GM12878 (cell line): ENCODE measurements at regions not wholly inside any gene's neighbourhood (a gene's known extent, or its start where the extent isn't known, plus 50 kb on each side); places are given as distances from the start of the nearest gene placed in this dataset.

Experiments
- BRCA1 ChIP-seq: IDR thresholded peaks from 2 replicates; pipeline ENCODE4 v1.6.1; 2011; ENCODE audit warnings: low read depth, low read length, improper control_type of control experiment
- CEBPB ChIP-seq, 2 experiments: fragments of 150-350 bp in 1 of 2; IDR thresholded peaks; 2 replicates each; pipeline ENCODE4 v1.6.1; 2012 to 2014; ENCODE audit warnings: low read depth in 2 of 2, low read length in 2 of 2, borderline replicate concordance in 1 of 2, inconsistent platforms in 1 of 2
- GABPA ChIP-seq: IDR thresholded peaks from 2 replicates; pipeline ENCODE4 v1.6.1; 2014; ENCODE audit warnings: antibody characterized with exemption, low read depth, mild to moderate bottlenecking, inconsistent platforms
- KDM1A ChIP-seq: fragments of 200-600 bp; sonication (generic); IDR thresholded peaks from 2 replicates; pipeline ENCODE4 v1.6.1; 2016; ENCODE audit warnings: borderline replicate concordance
- MYB ChIP-seq: fragments of 150-350 bp; IDR thresholded peaks from 2 replicates; pipeline ENCODE4 v1.6.1; 2014; ENCODE audit warnings: mild to moderate bottlenecking, low read depth, low read length, borderline replicate concordance
- NR2C2 ChIP-seq: IDR thresholded peaks from 2 replicates; pipeline ENCODE4 v1.6.1; 2011; ENCODE audit warnings: borderline replicate concordance, low read depth; ENCODE audit not compliant: control insufficient read depth, insufficient read length
- POLR2A ChIP-seq: IDR thresholded peaks from 2 replicates; pipeline ENCODE4 v1.6.1; 2011; ENCODE audit warnings: low read depth, mild to moderate bottlenecking, low read length
- ZNF384 ChIP-seq: IDR thresholded peaks from 2 replicates; pipeline ENCODE4 v1.6.1; 2012; ENCODE audit warnings: low read depth, mild to moderate bottlenecking, low read length, improper control_type of control experiment, borderline replicate concordance
- TF ChIP-seq, protein P1 (sequence below): IDR thresholded peaks from 2 replicates; pipeline ENCODE4 v1.6.1; 2012; ENCODE audit warnings: mild to moderate bottlenecking, low read depth, low read length
- TF ChIP-seq, protein P2 (sequence below): fragments of 150-350 bp; IDR thresholded peaks from 2 replicates; pipeline ENCODE4 v1.6.1; 2016; ENCODE audit warnings: low read depth, low read length

DNA sequence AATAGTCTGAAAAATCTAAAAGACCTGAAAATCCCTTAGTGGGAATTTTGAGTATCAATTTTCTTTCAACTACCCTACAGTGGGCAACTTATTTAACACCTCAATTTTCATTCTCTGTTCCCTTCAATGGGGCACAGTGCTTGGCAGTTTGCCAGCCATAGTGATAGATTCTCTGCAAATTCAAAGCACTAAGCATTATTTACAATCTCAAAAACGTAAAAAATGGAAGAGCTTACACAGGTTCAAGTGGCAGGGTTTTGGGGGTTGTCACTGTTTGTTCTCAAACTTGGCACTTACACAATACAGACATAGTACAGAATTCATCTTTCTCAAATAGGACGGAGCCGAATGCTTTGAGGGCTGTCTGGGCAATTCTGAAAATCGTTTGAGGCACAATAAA, 515.0 kb downstream of the EFNA5 start:
- TF ChIP-seq KDM1A = no peak
- TF ChIP-seq, protein P1, sequence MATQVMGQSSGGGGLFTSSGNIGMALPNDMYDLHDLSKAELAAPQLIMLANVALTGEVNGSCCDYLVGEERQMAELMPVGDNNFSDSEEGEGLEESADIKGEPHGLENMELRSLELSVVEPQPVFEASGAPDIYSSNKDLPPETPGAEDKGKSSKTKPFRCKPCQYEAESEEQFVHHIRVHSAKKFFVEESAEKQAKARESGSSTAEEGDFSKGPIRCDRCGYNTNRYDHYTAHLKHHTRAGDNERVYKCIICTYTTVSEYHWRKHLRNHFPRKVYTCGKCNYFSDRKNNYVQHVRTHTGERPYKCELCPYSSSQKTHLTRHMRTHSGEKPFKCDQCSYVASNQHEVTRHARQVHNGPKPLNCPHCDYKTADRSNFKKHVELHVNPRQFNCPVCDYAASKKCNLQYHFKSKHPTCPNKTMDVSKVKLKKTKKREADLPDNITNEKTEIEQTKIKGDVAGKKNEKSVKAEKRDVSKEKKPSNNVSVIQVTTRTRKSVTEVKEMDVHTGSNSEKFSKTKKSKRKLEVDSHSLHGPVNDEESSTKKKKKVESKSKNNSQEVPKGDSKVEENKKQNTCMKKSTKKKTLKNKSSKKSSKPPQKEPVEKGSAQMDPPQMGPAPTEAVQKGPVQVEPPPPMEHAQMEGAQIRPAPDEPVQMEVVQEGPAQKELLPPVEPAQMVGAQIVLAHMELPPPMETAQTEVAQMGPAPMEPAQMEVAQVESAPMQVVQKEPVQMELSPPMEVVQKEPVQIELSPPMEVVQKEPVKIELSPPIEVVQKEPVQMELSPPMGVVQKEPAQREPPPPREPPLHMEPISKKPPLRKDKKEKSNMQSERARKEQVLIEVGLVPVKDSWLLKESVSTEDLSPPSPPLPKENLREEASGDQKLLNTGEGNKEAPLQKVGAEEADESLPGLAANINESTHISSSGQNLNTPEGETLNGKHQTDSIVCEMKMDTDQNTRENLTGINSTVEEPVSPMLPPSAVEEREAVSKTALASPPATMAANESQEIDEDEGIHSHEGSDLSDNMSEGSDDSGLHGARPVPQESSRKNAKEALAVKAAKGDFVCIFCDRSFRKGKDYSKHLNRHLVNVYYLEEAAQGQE = no peak
- TF ChIP-seq, protein P2, sequence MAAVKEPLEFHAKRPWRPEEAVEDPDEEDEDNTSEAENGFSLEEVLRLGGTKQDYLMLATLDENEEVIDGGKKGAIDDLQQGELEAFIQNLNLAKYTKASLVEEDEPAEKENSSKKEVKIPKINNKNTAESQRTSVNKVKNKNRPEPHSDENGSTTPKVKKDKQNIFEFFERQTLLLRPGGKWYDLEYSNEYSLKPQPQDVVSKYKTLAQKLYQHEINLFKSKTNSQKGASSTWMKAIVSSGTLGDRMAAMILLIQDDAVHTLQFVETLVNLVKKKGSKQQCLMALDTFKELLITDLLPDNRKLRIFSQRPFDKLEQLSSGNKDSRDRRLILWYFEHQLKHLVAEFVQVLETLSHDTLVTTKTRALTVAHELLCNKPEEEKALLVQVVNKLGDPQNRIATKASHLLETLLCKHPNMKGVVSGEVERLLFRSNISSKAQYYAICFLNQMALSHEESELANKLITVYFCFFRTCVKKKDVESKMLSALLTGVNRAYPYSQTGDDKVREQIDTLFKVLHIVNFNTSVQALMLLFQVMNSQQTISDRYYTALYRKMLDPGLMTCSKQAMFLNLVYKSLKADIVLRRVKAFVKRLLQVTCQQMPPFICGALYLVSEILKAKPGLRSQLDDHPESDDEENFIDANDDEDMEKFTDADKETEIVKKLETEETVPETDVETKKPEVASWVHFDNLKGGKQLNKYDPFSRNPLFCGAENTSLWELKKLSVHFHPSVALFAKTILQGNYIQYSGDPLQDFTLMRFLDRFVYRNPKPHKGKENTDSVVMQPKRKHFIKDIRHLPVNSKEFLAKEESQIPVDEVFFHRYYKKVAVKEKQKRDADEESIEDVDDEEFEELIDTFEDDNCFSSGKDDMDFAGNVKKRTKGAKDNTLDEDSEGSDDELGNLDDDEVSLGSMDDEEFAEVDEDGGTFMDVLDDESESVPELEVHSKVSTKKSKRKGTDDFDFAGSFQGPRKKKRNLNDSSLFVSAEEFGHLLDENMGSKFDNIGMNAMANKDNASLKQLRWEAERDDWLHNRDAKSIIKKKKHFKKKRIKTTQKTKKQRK = no peak
- TF ChIP-seq POLR2A = no peak
- TF ChIP-seq NR2C2 = no peak
- no peak for TF ChIP-seq MYB
- no peak for TF ChIP-seq CEBPB (IDR thresholded peaks at IDR 0.05; ENCODE audit: borderline replicate concordance in 1 of 2, low read depth in 2 of 2, low read length in 2 of 2)
- TF ChIP-seq BRCA1 = no peak
- no peak for TF ChIP-seq GABPA
- TF ChIP-seq ZNF384 = no peak
